Loucy (cell line): ENCODE measurements at regions not wholly inside any gene's neighbourhood (a gene's known extent, or its start where the extent isn't known, plus 50 kb on each side); places are given as distances from the start of the nearest gene placed in this dataset.

ENCODE experiments used
- CTCF ChIP-seq: fragments of 200-600 bp; sonication (generic); conservative IDR thresholded peaks from 2 replicates; pipeline ENCODE4 v1.5.1; 2014; ENCODE audit warnings: mild to moderate bottlenecking, antibody characterized with exemption, low read length
- EZH2phosphoT487 ChIP-seq: fragments of 200-600 bp; IDR thresholded peaks from 2 replicates; pipeline ENCODE4 v1.6.1; 2018; ENCODE audit warnings: antibody characterized with exemption, mild to moderate bottlenecking, moderate library complexity, borderline replicate concordance

GRCh38 chr4:110682311-110682710 is 59.4 kb upstream of the PITX2 start:
- TF ChIP-seq CTCF, result no peak
- TF ChIP-seq EZH2phosphoT487, result no peak
